ENCODE measurements at regions not wholly inside any gene's neighbourhood (a gene's known extent, or its start where the extent isn't known, plus 50 kb on each side); places are given as distances from the start of the nearest gene placed in this dataset.

GRCh38 chr9:129290606-129291005 is 112.5 kb upstream of the IER5L start:
- TF ChIP-seq POLR2A (IDR thresholded peaks at IDR 0.05) (no peak), POLR2AphosphoS5 (IDR thresholded peaks at IDR 0.05) (no peak)
